GM12865 (cell line): ENCODE measurements at regions not wholly inside any gene's neighbourhood (a gene's known extent, or its start where the extent isn't known, plus 50 kb on each side); places are given as distances from the start of the nearest gene placed in this dataset.

Experiments used
- DNase-seq: peaks from one replicate; pipeline ENCODE4 v3.0.0; 2010; ENCODE audit warnings: low read depth
- H3K4me3 ChIP-seq: 2 replicates; pipeline ENCODE4 v1.5.1; 2011; ENCODE audit warnings: mild to moderate bottlenecking, low read depth, low read length, control low read depth
- CTCF ChIP-seq: IDR thresholded peaks from 2 replicates; pipeline ENCODE4 v1.5.1; 2011; ENCODE audit warnings: low read length, control low read depth, low read depth, inconsistent platforms; ENCODE audit not compliant: insufficient read depth; ENCODE audit errors: missing control alignments

DNA sequence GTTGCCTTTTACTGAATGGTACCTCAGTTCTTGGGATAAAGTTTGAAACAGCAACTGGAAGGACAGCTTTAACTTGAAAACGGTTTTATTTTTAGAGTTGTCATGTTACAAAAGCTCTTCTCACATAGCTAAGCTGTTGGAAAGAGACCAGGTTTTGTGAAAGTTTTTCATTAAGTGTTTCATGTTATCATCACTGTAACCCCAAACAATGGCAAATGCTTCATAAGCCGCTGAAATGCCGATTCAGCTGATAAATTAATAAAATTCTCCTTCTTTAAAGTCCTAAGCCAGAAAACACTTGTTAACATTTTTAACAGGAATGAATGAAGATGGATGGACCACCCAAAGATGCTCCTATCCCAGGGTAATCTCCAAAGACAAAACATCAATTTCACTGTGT is 76.1 kb upstream of the IRF2 start:
- DNase-seq: no peak
- TF ChIP-seq CTCF: no peak
- no peak overlapping the region for H3K4me3 ChIP-seq

DNA sequence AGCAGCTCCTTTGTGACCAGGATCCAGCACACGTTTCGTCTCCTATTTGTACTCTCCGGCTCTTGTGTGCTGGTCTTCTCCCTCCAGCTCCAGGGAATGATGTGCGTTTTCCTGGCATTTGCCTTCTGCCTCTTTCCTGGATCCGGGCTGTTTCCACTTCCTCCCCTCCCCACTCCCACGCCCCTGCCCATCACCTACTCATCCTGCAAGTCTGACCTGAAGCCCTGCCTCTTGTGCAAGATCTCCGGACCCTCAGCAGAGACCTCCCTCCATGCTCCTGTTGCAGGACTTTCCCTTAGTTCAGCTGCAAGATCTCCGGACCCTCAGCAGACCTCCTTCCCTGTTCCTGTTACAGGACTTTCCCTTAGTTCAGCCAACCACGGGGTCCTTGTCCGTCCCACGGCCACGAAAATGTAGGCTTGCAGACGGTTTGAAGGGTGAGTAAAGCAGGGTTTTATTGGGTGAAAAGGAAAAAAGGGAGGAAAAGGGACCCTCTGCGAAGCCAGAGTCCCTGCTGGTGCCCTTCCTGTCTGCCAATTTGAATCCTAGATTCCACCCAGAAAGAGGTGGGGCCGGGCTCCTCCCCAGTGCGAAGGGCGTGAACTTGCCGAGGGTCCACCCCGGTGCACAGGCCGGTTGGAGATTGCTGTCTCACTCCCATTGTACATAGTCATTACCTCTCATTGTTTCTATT is 74.4 kb upstream of the IRF2 start:
- DNase-seq: no peak
- no peak overlapping the region for H3K4me3 ChIP-seq
- TF ChIP-seq CTCF: no peak

DNA sequence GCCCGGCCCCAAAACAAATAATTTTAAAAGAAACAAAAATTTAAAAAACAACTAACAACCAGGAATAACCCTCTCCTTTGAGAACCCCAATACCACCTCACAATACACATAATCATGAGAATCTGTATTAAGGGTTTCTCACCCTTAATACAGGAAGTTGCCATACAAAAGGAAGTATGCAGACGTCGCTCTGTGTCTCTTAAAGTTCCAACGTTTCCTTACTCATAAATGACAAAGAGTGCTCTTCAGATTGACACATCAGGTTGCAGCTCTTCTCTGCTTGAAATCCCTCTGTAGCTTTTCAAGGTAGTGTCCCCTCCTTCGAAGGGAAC is 73.9 kb upstream of the IRF2 start:
- TF ChIP-seq CTCF: no peak
- H3K4me3 ChIP-seq: no peak overlapping the region

DNA sequence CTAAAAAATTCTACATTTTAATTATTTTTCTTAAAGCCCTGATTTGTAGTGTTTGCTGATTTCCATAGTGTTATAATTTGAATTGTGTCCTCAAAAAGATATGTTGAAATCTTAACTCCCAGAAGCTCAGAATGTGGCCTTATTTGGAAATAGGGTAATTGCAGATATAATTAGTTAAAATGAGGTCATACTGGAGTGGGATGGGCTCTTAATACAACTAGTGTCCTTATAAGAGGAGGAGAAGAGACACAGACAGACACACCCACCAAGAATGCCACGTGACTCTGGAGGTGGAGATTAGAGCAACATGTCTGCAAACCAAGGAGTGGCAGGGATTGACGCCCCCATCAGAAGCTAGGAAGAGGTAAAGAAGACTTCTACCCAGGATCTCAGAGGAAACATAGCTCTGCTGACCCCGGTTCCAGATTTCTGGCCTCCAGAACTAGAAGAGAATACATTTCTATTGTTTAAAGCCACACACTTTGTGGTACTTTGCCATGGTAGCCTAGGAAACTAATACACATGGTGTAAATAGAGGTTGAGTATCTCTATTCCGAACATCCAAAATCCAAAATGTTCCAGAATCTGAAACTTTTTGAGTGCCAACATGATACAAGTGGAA is 70.5 kb upstream of the IRF2 start:
- H3K4me3 ChIP-seq: no peak overlapping the region
- no peak for TF ChIP-seq CTCF
- no peak for DNase-seq

More for the DNA sequence above, 73.9 kb upstream of the IRF2 start:
- DNase-seq: no peak

GRCh38 chr4:184541907-184542306 is 67.6 kb upstream of the IRF2 start:
- TF ChIP-seq CTCF: no peak
- DNase-seq: no peak
- no peak overlapping the region for H3K4me3 ChIP-seq

DNA sequence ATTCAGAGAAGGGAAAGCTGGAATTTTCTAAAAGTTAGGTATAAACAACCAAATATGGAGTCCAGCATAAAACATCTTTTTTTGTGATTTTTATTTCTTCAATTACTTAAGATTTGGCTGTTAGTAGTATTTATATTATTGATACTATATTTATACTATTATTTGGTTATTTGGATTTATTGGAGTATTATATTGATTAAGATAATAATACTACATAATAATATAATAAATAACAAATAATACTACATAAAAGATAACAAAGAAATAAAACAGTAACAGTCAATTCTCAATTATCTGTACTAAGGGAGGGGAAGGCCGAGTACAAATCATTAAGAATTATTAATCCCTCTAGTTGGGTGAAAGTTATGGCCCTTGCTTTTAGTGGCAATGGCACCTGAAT is 66.0 kb upstream of the IRF2 start:
- no peak for TF ChIP-seq CTCF
- DNase-seq: no peak
- no peak overlapping the region for H3K4me3 ChIP-seq
